Suprapubic skin (tissue), 4 donors: ENCODE measurements at regions not wholly inside any gene's neighbourhood (a gene's known extent, or its start where the extent isn't known, plus 50 kb on each side); places are given as distances from the start of the nearest gene placed in this dataset.

ENCODE experiments used
- DNase-seq, 2 donors: peaks; one replicate each; pipeline ENCODE4 v3.0.0-alpha.2; 2019; ENCODE audit warnings: low spot score in 2 of 2
- H3K27ac ChIP-seq: fragments of 200-600 bp; sonication (generic); one replicate; pipeline ENCODE4 v1.5.1; 2019
- H3K27me3 ChIP-seq: fragments of 200-600 bp; sonication (generic); one replicate; pipeline ENCODE4 v1.5.1; 2019
- H3K36me3 ChIP-seq: fragments of 200-600 bp; sonication (generic); one replicate; pipeline ENCODE4 v1.5.1; 2019
- H3K4me1 ChIP-seq: fragments of 200-600 bp; sonication (generic); one replicate; pipeline ENCODE4 v1.5.1; 2019
- H3K4me3 ChIP-seq: fragments of 200-600 bp; sonication (generic); one replicate; pipeline ENCODE4 v1.5.1; 2019; ENCODE audit warnings: mild to moderate bottlenecking
- H3K9me3 ChIP-seq: fragments of 200-600 bp; sonication (generic); one replicate; pipeline ENCODE4 v1.5.1; 2019
- EP300 ChIP-seq: sonication (generic); formaldehyde crosslinking; IDR thresholded peaks from one replicate; pipeline ENCODE4 v1.6.1; 2017; ENCODE audit warnings: antibody characterized with exemption
- POLR2A ChIP-seq, 2 donors: fragments of 450-650 bp; IDR thresholded peaks; one replicate each; pipeline ENCODE4 v1.6.1; 2017; ENCODE audit warnings: antibody characterized with exemption in 2 of 2, mild to moderate bottlenecking in 2 of 2, moderate library complexity in 2 of 2
- POLR2AphosphoS5 ChIP-seq, 3 donors: sonication (generic); formaldehyde crosslinking; IDR thresholded peaks; one replicate each; pipeline ENCODE4 v1.6.1; 2017; ENCODE audit warnings: antibody characterized with exemption in 3 of 3
- WGBS: methylation state at CpG from one replicate; pipeline ENCODE4 v1.1.5; 2018; 5-methylcytosine and 5-hydroxymethylcytosine counted together
- TF ChIP-seq, protein P1 (sequence below), 2 donors: fragments of 200-600 bp in 1 of 2; fragments of 450-650 bp in 1 of 2; sonication (generic) in 1 of 2; IDR thresholded peaks; one replicate each; pipeline ENCODE4 v1.5.1; 2016 to 2019; ENCODE audit warnings: antibody characterized with exemption in 2 of 2, mild to moderate bottlenecking in 1 of 2, moderate library complexity in 1 of 2

- no peaks in the 10 kb centered on the region for H3K36me3 ChIP-seq
- H3K27ac ChIP-seq = no peak overlapping the region
- no peak for TF ChIP-seq EP300
- no peak for TF ChIP-seq POLR2AphosphoS5 (IDR thresholded peaks at IDR 0.05)
- TF ChIP-seq, protein P1, sequence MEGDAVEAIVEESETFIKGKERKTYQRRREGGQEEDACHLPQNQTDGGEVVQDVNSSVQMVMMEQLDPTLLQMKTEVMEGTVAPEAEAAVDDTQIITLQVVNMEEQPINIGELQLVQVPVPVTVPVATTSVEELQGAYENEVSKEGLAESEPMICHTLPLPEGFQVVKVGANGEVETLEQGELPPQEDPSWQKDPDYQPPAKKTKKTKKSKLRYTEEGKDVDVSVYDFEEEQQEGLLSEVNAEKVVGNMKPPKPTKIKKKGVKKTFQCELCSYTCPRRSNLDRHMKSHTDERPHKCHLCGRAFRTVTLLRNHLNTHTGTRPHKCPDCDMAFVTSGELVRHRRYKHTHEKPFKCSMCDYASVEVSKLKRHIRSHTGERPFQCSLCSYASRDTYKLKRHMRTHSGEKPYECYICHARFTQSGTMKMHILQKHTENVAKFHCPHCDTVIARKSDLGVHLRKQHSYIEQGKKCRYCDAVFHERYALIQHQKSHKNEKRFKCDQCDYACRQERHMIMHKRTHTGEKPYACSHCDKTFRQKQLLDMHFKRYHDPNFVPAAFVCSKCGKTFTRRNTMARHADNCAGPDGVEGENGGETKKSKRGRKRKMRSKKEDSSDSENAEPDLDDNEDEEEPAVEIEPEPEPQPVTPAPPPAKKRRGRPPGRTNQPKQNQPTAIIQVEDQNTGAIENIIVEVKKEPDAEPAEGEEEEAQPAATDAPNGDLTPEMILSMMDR (IDR thresholded peaks at IDR 0.05) = no peak
- no peak for TF ChIP-seq POLR2A (IDR thresholded peaks at IDR 0.05)
- 84% methylated on average over 3 of the region's 3 CpGs for WGBS
- DNase-seq = no peak
- no peaks in the 10 kb centered on the region for H3K9me3 ChIP-seq
- H3K27me3 ChIP-seq = no peaks in the 10 kb centered on the region
- no peaks in the 10 kb centered on the region for H3K4me1 ChIP-seq
- no peak overlapping the region for H3K4me3 ChIP-seq
Measured at GRCh38 chr5:57592236-57592635, 109.6 kb upstream of the ACTBL2 start.

GRCh38 chr5:57586649-57587048 is 104.0 kb upstream of the ACTBL2 start:
- Histone ChIP-seq H3K4me1 (no peaks in the 10 kb centered on the region), H3K27ac (no peak overlapping the region), H3K4me3 (no peak overlapping the region), H3K27me3 (no peaks in the 10 kb centered on the region), H3K9me3 (no peaks in the 10 kb centered on the region), H3K36me3 (no peaks in the 10 kb centered on the region)
- no peak for DNase-seq
- TF ChIP-seq EP300 = no peak
- WGBS = 61% methylated on average over 1 of the region's 1 CpG

- Histone ChIP-seq H3K4me1 (no peaks in the 10 kb centered on the region), H3K36me3 (no peaks in the 10 kb centered on the region), H3K9me3 (no peaks in the 10 kb centered on the region), H3K27ac (no peak overlapping the region), H3K27me3 (no peaks in the 10 kb centered on the region), H3K4me3 (no peak overlapping the region)
- DNase-seq = no peak
- no peak for TF ChIP-seq POLR2A (IDR thresholded peaks at IDR 0.05)
- TF ChIP-seq EP300 = no peak
- TF ChIP-seq, protein P1 (IDR thresholded peaks at IDR 0.05) = no peak
- TF ChIP-seq POLR2AphosphoS5 (IDR thresholded peaks at IDR 0.05) = no peak
- WGBS = 83% methylated on average over 3 of the region's 3 CpGs
Measured at GRCh38 chr5:57582578-57583070, 100.0 kb upstream of the ACTBL2 start.

DNA sequence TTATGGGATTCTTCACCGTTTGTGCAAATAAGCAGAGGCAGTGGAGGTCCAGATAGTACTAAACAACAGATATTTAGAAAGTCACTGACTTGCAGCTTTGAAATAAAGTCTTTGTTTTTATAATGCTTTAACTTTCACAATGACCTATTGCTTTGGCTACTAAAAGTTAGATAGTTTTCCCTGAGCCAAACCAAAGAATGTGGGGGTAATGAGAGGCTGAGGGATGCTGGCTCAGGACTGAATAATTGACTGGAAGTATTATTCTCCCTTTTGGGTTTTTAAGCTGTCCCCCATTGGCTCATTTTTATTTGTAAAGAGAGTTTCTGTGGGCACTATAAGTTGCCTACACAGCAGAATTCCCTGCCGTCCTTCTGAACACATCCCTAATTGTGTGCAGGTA is 99.2 kb upstream of the ACTBL2 start:
- 62% methylated on average over 2 of the region's 2 CpGs for WGBS
- Histone ChIP-seq H3K9me3 (no peaks in the 10 kb centered on the region), H3K4me1 (no peaks in the 10 kb centered on the region), H3K27ac (no peak overlapping the region), H3K36me3 (no peaks in the 10 kb centered on the region), H3K4me3 (no peak overlapping the region), H3K27me3 (no peaks in the 10 kb centered on the region)
- TF ChIP-seq EP300 (no peak), POLR2AphosphoS5 (IDR thresholded peaks at IDR 0.05) (no peak), POLR2A (IDR thresholded peaks at IDR 0.05) (no peak)
- TF ChIP-seq, protein P1 (IDR thresholded peaks at IDR 0.05) = no peak
- no peak for DNase-seq

DNA sequence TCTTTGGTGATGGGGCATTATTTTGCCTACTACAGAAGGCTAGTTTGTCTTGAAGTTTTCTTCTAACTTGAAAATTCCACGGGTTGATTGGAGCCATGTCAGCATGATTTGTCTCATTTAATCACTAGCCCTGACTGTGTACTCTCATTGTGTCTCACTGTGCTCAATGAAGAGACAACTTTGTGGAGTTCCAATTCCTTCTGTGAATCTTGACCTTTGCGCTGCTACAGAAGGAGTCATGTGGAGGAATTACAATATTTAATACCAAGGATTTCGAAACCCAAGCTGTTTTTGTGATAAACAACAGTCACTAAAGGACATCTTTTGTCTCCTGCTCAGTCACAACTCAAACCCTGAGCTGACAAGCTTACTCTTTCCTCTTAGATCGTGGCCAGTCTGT is 98.6 kb upstream of the ACTBL2 start:
- no peak for DNase-seq
- Histone ChIP-seq H3K27ac (no peak overlapping the region), H3K9me3 (no peaks in the 10 kb centered on the region), H3K27me3 (no peaks in the 10 kb centered on the region), H3K4me3 (no peak overlapping the region), H3K4me1 (no peaks in the 10 kb centered on the region), H3K36me3 (no peaks in the 10 kb centered on the region)
- TF ChIP-seq POLR2A (IDR thresholded peaks at IDR 0.05) = no peak
- no peak for TF ChIP-seq POLR2AphosphoS5 (IDR thresholded peaks at IDR 0.05)
- WGBS = 86% methylated on average over 4 of the region's 4 CpGs

- 76% methylated on average over 8 of the region's 8 CpGs for WGBS
Measured at GRCh38 chr5:57577432-57578175, 95.0 kb upstream of the ACTBL2 start.

More at GRCh38 chr5:57577432-57578175, 95.0 kb upstream of the ACTBL2 start:
- no peaks in the 10 kb centered on the region for H3K27me3 ChIP-seq
- H3K4me3 ChIP-seq = no peak overlapping the region
- no peaks in the 10 kb centered on the region for H3K4me1 ChIP-seq
- DNase-seq = no peak
- no peak for TF ChIP-seq POLR2AphosphoS5 (IDR thresholded peaks at IDR 0.05)
- TF ChIP-seq EP300 = no peak
- TF ChIP-seq, protein P1 (IDR thresholded peaks at IDR 0.05) = no peak
- no peak for TF ChIP-seq POLR2A (IDR thresholded peaks at IDR 0.05)
- no peak overlapping the region for H3K27ac ChIP-seq
- no peaks in the 10 kb centered on the region for H3K36me3 ChIP-seq
- no peaks in the 10 kb centered on the region for H3K9me3 ChIP-seq
